ENCODE measurements at regions not wholly inside any gene's neighbourhood (a gene's known extent, or its start where the extent isn't known, plus 50 kb on each side); places are given as distances from the start of the nearest gene placed in this dataset.

GRCh38 chr3:87494264-87494663, 217.9 kb upstream of the POU1F1 start:
- Histone ChIP-seq H3K36me3 (ENCODE audit: control insufficient read depth in 1 of 2, insufficient read depth in 2 of 2, low read depth in 1 of 2, low read length in 2 of 2) (no peaks in the 10 kb centered on the region), H3K14ac (ENCODE audit: low read length in 2 of 2) (no peak overlapping the region), H2AK5ac (ENCODE audit: low read length, severe bottlenecking) (no peak overlapping the region), H2BK12ac (ENCODE audit: low read length in 2 of 2) (no peak overlapping the region), H3K27me3 (ENCODE audit: control insufficient read depth in 1 of 2, insufficient read depth in 1 of 2, low read length in 2 of 2) (no peaks in the 10 kb centered on the region), H3K79me1 (replicated peaks; ENCODE audit: low read length, poor library complexity, severe bottlenecking) (no peaks in the 10 kb centered on the region), H2BK5ac (ENCODE audit: low read depth, low read length, poor library complexity, severe bottlenecking) (no peak overlapping the region), H3K4ac (ENCODE audit: low read depth in 1 of 2, low read length in 2 of 2) (no peak overlapping the region), H3K23ac (ENCODE audit: low read length in 2 of 2) (no peak overlapping the region), H3K4me1 (ENCODE audit: control insufficient read depth, insufficient read depth, low read depth, low read length) (no peaks in the 10 kb centered on the region), H3K4me3 (ENCODE audit: insufficient read depth in 1 of 2, low read depth in 1 of 2, low read length in 2 of 2) (no peak overlapping the region), H3K4me2 (ENCODE audit: low read length, poor library complexity, severe bottlenecking) (no peak overlapping the region), H4K91ac (ENCODE audit: low read length) (no peak overlapping the region), H3K27ac (ENCODE audit: low read length, poor library complexity, severe bottlenecking) (no peak overlapping the region), H2BK120ac (ENCODE audit: low read depth, low read length) (no peak overlapping the region), H2BK15ac (ENCODE audit: low read depth, poor library complexity, severe bottlenecking) (no peak overlapping the region), H3K9me3 (ENCODE audit: control insufficient read depth, low read length) (no peaks in the 10 kb centered on the region), H3K9ac (ENCODE audit: low read length) (no peak overlapping the region), H3K18ac (ENCODE audit: low read depth in 1 of 2, low read length in 2 of 2) (no peak overlapping the region), H4K8ac (ENCODE audit: low read length) (no peak overlapping the region), H2AFZ (ENCODE audit: low read depth, low read length) (no peak overlapping the region)
- WGBS: 70% methylated on average over 1 of the region's 1 CpG
- DNase-seq: no peak

GRCh38 chr3:87491843-87492242, 215.5 kb upstream of the POU1F1 start:
- H3K79me1 ChIP-seq (replicated peaks; ENCODE audit: low read length, poor library complexity, severe bottlenecking): no peaks in the 10 kb centered on the region
- no peak overlapping the region for H4K8ac ChIP-seq (ENCODE audit: low read length)
- no peak overlapping the region for H2BK12ac ChIP-seq (ENCODE audit: low read length in 2 of 2)
- H3K9me3 ChIP-seq (ENCODE audit: control insufficient read depth, low read length): no peaks in the 10 kb centered on the region
- DNase-seq: no peak
- no peaks in the 10 kb centered on the region for H3K4me1 ChIP-seq (ENCODE audit: control insufficient read depth, insufficient read depth, low read depth, low read length)
- no peak overlapping the region for H3K14ac ChIP-seq (ENCODE audit: low read length in 2 of 2)
- no peaks in the 10 kb centered on the region for H3K27me3 ChIP-seq (ENCODE audit: control insufficient read depth in 1 of 2, insufficient read depth in 1 of 2, low read length in 2 of 2)
- H3K18ac ChIP-seq (ENCODE audit: low read depth in 1 of 2, low read length in 2 of 2): no peak overlapping the region
- no peak overlapping the region for H3K4ac ChIP-seq (ENCODE audit: low read depth in 1 of 2, low read length in 2 of 2)
- no peak overlapping the region for H3K23ac ChIP-seq (ENCODE audit: low read length in 2 of 2)
- H3K27ac ChIP-seq (ENCODE audit: low read length, poor library complexity, severe bottlenecking): no peak overlapping the region
- no peak overlapping the region for H3K4me2 ChIP-seq (ENCODE audit: low read length, poor library complexity, severe bottlenecking)
- H2BK15ac ChIP-seq (ENCODE audit: low read depth, poor library complexity, severe bottlenecking): no peak overlapping the region
- WGBS: 80% methylated on average over 2 of the region's 2 CpGs
- H4K91ac ChIP-seq (ENCODE audit: low read length): no peak overlapping the region
- H3K9ac ChIP-seq (ENCODE audit: low read length): no peak overlapping the region
- no peak overlapping the region for H2AFZ ChIP-seq (ENCODE audit: low read depth, low read length)
- H3K4me3 ChIP-seq (ENCODE audit: insufficient read depth in 1 of 2, low read depth in 1 of 2, low read length in 2 of 2): no peak overlapping the region
- H2BK120ac ChIP-seq (ENCODE audit: low read depth, low read length): no peak overlapping the region
- H2BK5ac ChIP-seq (ENCODE audit: low read depth, low read length, poor library complexity, severe bottlenecking): no peak overlapping the region
- no peak overlapping the region for H2AK5ac ChIP-seq (ENCODE audit: low read length, severe bottlenecking)
- no peaks in the 10 kb centered on the region for H3K36me3 ChIP-seq (ENCODE audit: control insufficient read depth in 1 of 2, insufficient read depth in 2 of 2, low read depth in 1 of 2, low read length in 2 of 2)

- Histone ChIP-seq H3K4ac (ENCODE audit: low read depth in 1 of 2, low read length in 2 of 2) (no peak overlapping the region), H3K14ac (ENCODE audit: low read length in 2 of 2) (no peak overlapping the region), H2BK120ac (ENCODE audit: low read depth, low read length) (no peak overlapping the region), H4K8ac (ENCODE audit: low read length) (no peak overlapping the region), H3K4me2 (ENCODE audit: low read length, poor library complexity, severe bottlenecking) (no peak overlapping the region), H3K27me3 (ENCODE audit: control insufficient read depth in 1 of 2, insufficient read depth in 1 of 2, low read length in 2 of 2) (no peaks in the 10 kb centered on the region), H3K4me3 (ENCODE audit: insufficient read depth in 1 of 2, low read depth in 1 of 2, low read length in 2 of 2) (no peak overlapping the region), H2BK12ac (ENCODE audit: low read length in 2 of 2) (no peak overlapping the region), H3K9me3 (ENCODE audit: control insufficient read depth, low read length) (no peaks in the 10 kb centered on the region), H3K18ac (ENCODE audit: low read depth in 1 of 2, low read length in 2 of 2) (no peak overlapping the region), H3K4me1 (ENCODE audit: control insufficient read depth, insufficient read depth, low read depth, low read length) (no peaks in the 10 kb centered on the region), H3K27ac (ENCODE audit: low read length, poor library complexity, severe bottlenecking) (no peak overlapping the region), H2BK5ac (ENCODE audit: low read depth, low read length, poor library complexity, severe bottlenecking) (no peak overlapping the region), H3K9ac (ENCODE audit: low read length) (no peak overlapping the region), H2BK15ac (ENCODE audit: low read depth, poor library complexity, severe bottlenecking) (no peak overlapping the region), H4K91ac (ENCODE audit: low read length) (no peak overlapping the region), H2AK5ac (ENCODE audit: low read length, severe bottlenecking) (no peak overlapping the region), H3K36me3 (ENCODE audit: control insufficient read depth in 1 of 2, insufficient read depth in 2 of 2, low read depth in 1 of 2, low read length in 2 of 2) (no peaks in the 10 kb centered on the region), H3K23ac (ENCODE audit: low read length in 2 of 2) (no peak overlapping the region), H3K79me1 (replicated peaks; ENCODE audit: low read length, poor library complexity, severe bottlenecking) (no peaks in the 10 kb centered on the region), H2AFZ (ENCODE audit: low read depth, low read length) (no peak overlapping the region)
- DNase-seq: no peak
- 57% methylated on average over 2 of the region's 4 CpGs for WGBS
Observed at GRCh38 chr3:87489892-87490291, 213.5 kb upstream of the POU1F1 start.

- no peak overlapping the region for H4K91ac ChIP-seq (ENCODE audit: low read length)
Observed at GRCh38 chr3:87488765-87489164, 212.4 kb upstream of the POU1F1 start.

More at GRCh38 chr3:87488765-87489164, 212.4 kb upstream of the POU1F1 start:
- H2AK5ac ChIP-seq (ENCODE audit: low read length, severe bottlenecking): no peak overlapping the region
- H3K9me3 ChIP-seq (ENCODE audit: control insufficient read depth, low read length): no peaks in the 10 kb centered on the region
- no peak overlapping the region for H2AFZ ChIP-seq (ENCODE audit: low read depth, low read length)
- H3K18ac ChIP-seq (ENCODE audit: low read depth in 1 of 2, low read length in 2 of 2): no peak overlapping the region
- H3K27ac ChIP-seq (ENCODE audit: low read length, poor library complexity, severe bottlenecking): no peak overlapping the region
- no peak overlapping the region for H4K8ac ChIP-seq (ENCODE audit: low read length)
- H3K27me3 ChIP-seq (ENCODE audit: control insufficient read depth in 1 of 2, insufficient read depth in 1 of 2, low read length in 2 of 2): no peaks in the 10 kb centered on the region
- no peak overlapping the region for H2BK15ac ChIP-seq (ENCODE audit: low read depth, poor library complexity, severe bottlenecking)
- 54% methylated on average over 1 of the region's 2 CpGs for WGBS
- H2BK120ac ChIP-seq (ENCODE audit: low read depth, low read length): no peak overlapping the region
- H2BK5ac ChIP-seq (ENCODE audit: low read depth, low read length, poor library complexity, severe bottlenecking): no peak overlapping the region
- DNase-seq: no peak
- no peak overlapping the region for H3K4ac ChIP-seq (ENCODE audit: low read depth in 1 of 2, low read length in 2 of 2)
- no peaks in the 10 kb centered on the region for H3K79me1 ChIP-seq (replicated peaks; ENCODE audit: low read length, poor library complexity, severe bottlenecking)
- no peaks in the 10 kb centered on the region for H3K36me3 ChIP-seq (ENCODE audit: control insufficient read depth in 1 of 2, insufficient read depth in 2 of 2, low read depth in 1 of 2, low read length in 2 of 2)
- no peak overlapping the region for H3K23ac ChIP-seq (ENCODE audit: low read length in 2 of 2)
- H3K4me3 ChIP-seq (ENCODE audit: insufficient read depth in 1 of 2, low read depth in 1 of 2, low read length in 2 of 2): no peak overlapping the region
- no peak overlapping the region for H3K9ac ChIP-seq (ENCODE audit: low read length)
- no peak overlapping the region for H2BK12ac ChIP-seq (ENCODE audit: low read length in 2 of 2)
- H3K14ac ChIP-seq (ENCODE audit: low read length in 2 of 2): no peak overlapping the region
- H3K4me2 ChIP-seq (ENCODE audit: low read length, poor library complexity, severe bottlenecking): no peak overlapping the region
- no peaks in the 10 kb centered on the region for H3K4me1 ChIP-seq (ENCODE audit: control insufficient read depth, insufficient read depth, low read depth, low read length)
